ENCODE measurements at regions not wholly inside any gene's neighbourhood (a gene's known extent, or its start where the extent isn't known, plus 50 kb on each side); places are given as distances from the start of the nearest gene placed in this dataset.

GRCh38 chr14:83714151-83714550, 1815.8 kb upstream of the FLRT2 start:
- no peak for TF ChIP-seq POLR2A (IDR thresholded peaks at IDR 0.05; ENCODE audit: low read length)
- TF ChIP-seq GATA1 (IDR thresholded peaks at IDR 0.05; ENCODE audit: low read depth, low read length) = no peak

Data from erythroblast (primary cell).